Liver (tissue), 8 donors: ENCODE measurements at regions not wholly inside any gene's neighbourhood (a gene's known extent, or its start where the extent isn't known, plus 50 kb on each side); places are given as distances from the start of the nearest gene placed in this dataset.
"Not testable (repeated sequence)": the region's sequence is repeated elsewhere in the genome, so short reads cannot be mapped to it uniquely, and the experiment has no call there.

Source experiments
- DNase-seq: peaks from one replicate; pipeline ENCODE4 v3.0.0-alpha.2; 2017; ENCODE audit warnings: low spot score
- H3K27ac ChIP-seq, 2 donors: one replicate each; pipeline ENCODE4 v1.7.0; 2013; ENCODE audit warnings: inconsistent platforms in 2 of 2, low read length in 2 of 2, control low read depth in 1 of 2, low read depth in 1 of 2, mild to moderate bottlenecking in 1 of 2
- H3K27me3 ChIP-seq, 4 donors: one replicate each; pipeline versions ENCODE4 v1.6.1 to v1.7.0; 2013; ENCODE audit warnings: low read length in 3 of 4, inconsistent platforms in 1 of 4, mild to moderate bottlenecking in 1 of 4, moderate library complexity in 1 of 4; ENCODE audit not compliant: control insufficient read depth in 4 of 4, insufficient read depth in 4 of 4
- H3K36me3 ChIP-seq, 4 donors: one replicate each; pipeline versions ENCODE4 v1.6.1 to v1.7.0; 2013; ENCODE audit warnings: low read length in 3 of 4, mild to moderate bottlenecking in 3 of 4, low read depth in 1 of 4, moderate library complexity in 1 of 4; ENCODE audit not compliant: control insufficient read depth in 4 of 4, insufficient read depth in 3 of 4
- H3K4me1 ChIP-seq, 4 donors: one replicate each; pipeline versions ENCODE4 v1.6.1 to v1.7.0; 2013; ENCODE audit warnings: low read length in 3 of 4, mild to moderate bottlenecking in 3 of 4, moderate library complexity in 1 of 4; ENCODE audit not compliant: control insufficient read depth in 4 of 4, insufficient read depth in 4 of 4
- H3K4me3 ChIP-seq, 3 donors: one replicate each; pipeline versions ENCODE4 v1.6.1 to v1.7.0; 2013; ENCODE audit warnings: low read length in 3 of 3, control low read depth in 1 of 3, low read depth in 1 of 3, mild to moderate bottlenecking in 1 of 3
- H3K9ac ChIP-seq, 2 donors: one replicate each; pipeline ENCODE4 v1.7.0; 2013; ENCODE audit warnings: low read length in 2 of 2, mild to moderate bottlenecking in 2 of 2, moderate library complexity in 2 of 2, control low read depth in 1 of 2, low read depth in 1 of 2
- H3K9me3 ChIP-seq, 4 donors: one replicate each; pipeline versions ENCODE4 v1.6.1 to v1.7.0; 2013; ENCODE audit warnings: low read length in 3 of 4; ENCODE audit not compliant: control insufficient read depth in 4 of 4
- EGR1 ChIP-seq, 2 donors: IDR thresholded peaks; 2 replicates each; pipeline ENCODE4 v1.6.1; 2016 to 2018; ENCODE audit warnings: antibody characterized with exemption in 2 of 2, low read depth in 2 of 2
- FOXA1 ChIP-seq: IDR thresholded peaks from 2 replicates; pipeline ENCODE4 v1.6.1; 2016; ENCODE audit warnings: antibody characterized with exemption
- FOXA2 ChIP-seq: IDR thresholded peaks from 2 replicates; pipeline ENCODE4 v1.6.1; 2016; ENCODE audit warnings: antibody characterized with exemption
- GABPA ChIP-seq, 2 donors: IDR thresholded peaks in 1 of 2; conservative IDR thresholded peaks in 1 of 2; 2 replicates each; pipeline ENCODE4 v1.6.1; 2016; ENCODE audit warnings: antibody characterized with exemption in 2 of 2, mild to moderate bottlenecking in 1 of 2, moderate library complexity in 1 of 2
- HNF4A ChIP-seq, 2 donors: conservative IDR thresholded peaks; 2 replicates each; pipeline ENCODE4 v1.6.1; 2016; ENCODE audit warnings: antibody characterized with exemption in 2 of 2, mild to moderate bottlenecking in 2 of 2
- HNF4G ChIP-seq: IDR thresholded peaks from 2 replicates; pipeline ENCODE4 v1.6.1; 2016; ENCODE audit warnings: antibody characterized with exemption
- JUND ChIP-seq, 2 donors: IDR thresholded peaks; 2 replicates each; pipeline ENCODE4 v1.6.1; 2016; ENCODE audit warnings: antibody characterized with exemption in 2 of 2
- NR2F2 ChIP-seq: IDR thresholded peaks from 2 replicates; pipeline ENCODE4 v1.6.1; 2016; ENCODE audit warnings: antibody characterized with exemption
- RAD21 ChIP-seq, 2 donors: IDR thresholded peaks; 2 replicates each; pipeline ENCODE4 v1.6.1; 2016; ENCODE audit warnings: antibody characterized with exemption in 2 of 2, mild to moderate bottlenecking in 2 of 2
- RXRA ChIP-seq, 2 donors: IDR thresholded peaks; 2 replicates each; pipeline ENCODE4 v1.6.1; 2017 to 2018; ENCODE audit warnings: antibody characterized with exemption in 2 of 2, mild to moderate bottlenecking in 1 of 2
- SP1 ChIP-seq: IDR thresholded peaks from 2 replicates; pipeline ENCODE4 v1.6.1; 2018; ENCODE audit warnings: antibody characterized with exemption, mild to moderate bottlenecking
- TAF1 ChIP-seq: conservative IDR thresholded peaks from 2 replicates; pipeline ENCODE4 v1.6.1; 2016; ENCODE audit warnings: antibody characterized with exemption, mild to moderate bottlenecking
- YY1 ChIP-seq: IDR thresholded peaks from 2 replicates; pipeline ENCODE4 v1.6.1; 2016; ENCODE audit warnings: antibody characterized with exemption, mild to moderate bottlenecking
- WGBS: extraction: QIAGEN DNeasy Blood & Tissue Kit; methylation state at CpG from one replicate; pipeline ENCODE4 v1.1.7; 2013; 5-methylcytosine and 5-hydroxymethylcytosine counted together
- TF ChIP-seq, protein P1 (sequence below): IDR thresholded peaks from 2 replicates; pipeline ENCODE4 v1.6.1; 2016; ENCODE audit warnings: antibody characterized with exemption
- TF ChIP-seq, protein P2 (sequence below): IDR thresholded peaks from 2 replicates; pipeline ENCODE4 v1.6.1; 2016; ENCODE audit warnings: antibody characterized with exemption
- TF ChIP-seq, protein P3 (sequence below): fragments of 150-350 bp; IDR thresholded peaks from 2 replicates; pipeline ENCODE4 v1.5.1; 2017; ENCODE audit warnings: improper control_type of control experiment, low read depth, low read length; ENCODE audit not compliant: missing input control
- TF ChIP-seq, protein P4 (sequence below): IDR thresholded peaks from 2 replicates; pipeline ENCODE4 v1.6.1; 2016; ENCODE audit warnings: antibody characterized with exemption
- TF ChIP-seq, protein P5 (sequence below): IDR thresholded peaks from 2 replicates; pipeline ENCODE4 v1.6.1; 2016; ENCODE audit warnings: antibody characterized with exemption, mild to moderate bottlenecking
- donor health status: healthy.
- donor health status: healthy.
- donor health status: healthy.
- donor health status: healthy.
- donor health status: healthy.

DNA sequence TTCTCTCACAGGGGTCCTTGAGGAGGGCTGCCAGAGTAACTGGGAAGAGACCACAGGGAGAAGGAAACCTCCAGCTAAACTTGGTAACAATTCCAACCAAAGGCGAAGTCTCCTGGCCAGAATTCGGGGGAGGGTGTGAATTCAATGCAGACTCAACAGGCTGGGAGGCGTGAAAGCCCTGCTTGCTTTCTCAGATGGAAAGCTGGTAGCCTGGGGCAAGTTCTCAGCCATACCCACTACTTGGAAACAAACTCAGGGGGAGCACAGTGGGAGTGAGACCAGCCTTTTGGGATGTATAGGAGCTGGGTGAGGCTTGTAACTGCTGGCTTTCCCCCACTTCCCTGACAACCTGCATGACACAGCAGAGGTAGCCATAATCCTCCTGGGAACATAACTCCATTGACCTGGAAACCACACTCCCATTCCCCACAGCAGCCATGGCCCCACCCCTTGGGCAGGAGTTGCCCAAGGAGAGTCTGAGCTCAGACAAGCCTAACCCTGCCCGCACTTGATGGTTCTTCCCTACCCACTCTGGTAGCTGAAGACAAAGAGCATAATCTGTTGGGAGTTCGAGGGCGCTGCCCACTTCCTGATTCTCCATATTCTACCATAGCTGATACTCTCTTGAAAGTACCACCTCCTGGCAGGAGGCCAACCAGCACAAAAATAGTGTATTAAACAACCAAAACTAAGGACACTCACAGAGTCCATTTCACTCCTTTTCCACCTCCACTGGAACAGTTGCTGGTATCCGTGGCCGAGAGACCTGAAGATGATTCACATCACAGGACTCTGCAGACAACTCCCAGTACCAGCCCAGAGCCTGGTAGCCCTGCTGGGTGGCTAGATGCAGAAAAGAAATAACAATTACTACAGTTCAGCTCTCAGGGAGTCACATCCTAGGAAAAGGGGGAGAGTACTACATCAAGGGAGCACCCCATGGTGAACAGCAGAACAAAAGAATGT, 123.8 kb downstream of the FAM170A start:
- no peaks in the 10 kb centered on the region for H3K36me3 ChIP-seq
- no peak for DNase-seq
- H3K27ac ChIP-seq: no peak overlapping the region
- H3K9ac ChIP-seq: no peak overlapping the region
- 89% methylated on average over 8 of the region's 8 CpGs for WGBS
- TF ChIP-seq JUND (IDR thresholded peaks at IDR 0.05): no peak
- TF ChIP-seq, protein P1, sequence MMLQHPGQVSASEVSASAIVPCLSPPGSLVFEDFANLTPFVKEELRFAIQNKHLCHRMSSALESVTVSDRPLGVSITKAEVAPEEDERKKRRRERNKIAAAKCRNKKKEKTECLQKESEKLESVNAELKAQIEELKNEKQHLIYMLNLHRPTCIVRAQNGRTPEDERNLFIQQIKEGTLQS: no peak
- TF ChIP-seq HNF4A (conservative IDR thresholded peaks at IDR 0.05): no peak
- TF ChIP-seq FOXA2: no peak
- TF ChIP-seq, protein P2, sequence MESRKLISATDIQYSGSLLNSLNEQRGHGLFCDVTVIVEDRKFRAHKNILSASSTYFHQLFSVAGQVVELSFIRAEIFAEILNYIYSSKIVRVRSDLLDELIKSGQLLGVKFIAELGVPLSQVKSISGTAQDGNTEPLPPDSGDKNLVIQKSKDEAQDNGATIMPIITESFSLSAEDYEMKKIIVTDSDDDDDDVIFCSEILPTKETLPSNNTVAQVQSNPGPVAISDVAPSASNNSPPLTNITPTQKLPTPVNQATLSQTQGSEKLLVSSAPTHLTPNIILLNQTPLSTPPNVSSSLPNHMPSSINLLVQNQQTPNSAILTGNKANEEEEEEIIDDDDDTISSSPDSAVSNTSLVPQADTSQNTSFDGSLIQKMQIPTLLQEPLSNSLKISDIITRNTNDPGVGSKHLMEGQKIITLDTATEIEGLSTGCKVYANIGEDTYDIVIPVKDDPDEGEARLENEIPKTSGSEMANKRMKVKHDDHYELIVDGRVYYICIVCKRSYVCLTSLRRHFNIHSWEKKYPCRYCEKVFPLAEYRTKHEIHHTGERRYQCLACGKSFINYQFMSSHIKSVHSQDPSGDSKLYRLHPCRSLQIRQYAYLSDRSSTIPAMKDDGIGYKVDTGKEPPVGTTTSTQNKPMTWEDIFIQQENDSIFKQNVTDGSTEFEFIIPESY: no peak
- TF ChIP-seq, protein P3, sequence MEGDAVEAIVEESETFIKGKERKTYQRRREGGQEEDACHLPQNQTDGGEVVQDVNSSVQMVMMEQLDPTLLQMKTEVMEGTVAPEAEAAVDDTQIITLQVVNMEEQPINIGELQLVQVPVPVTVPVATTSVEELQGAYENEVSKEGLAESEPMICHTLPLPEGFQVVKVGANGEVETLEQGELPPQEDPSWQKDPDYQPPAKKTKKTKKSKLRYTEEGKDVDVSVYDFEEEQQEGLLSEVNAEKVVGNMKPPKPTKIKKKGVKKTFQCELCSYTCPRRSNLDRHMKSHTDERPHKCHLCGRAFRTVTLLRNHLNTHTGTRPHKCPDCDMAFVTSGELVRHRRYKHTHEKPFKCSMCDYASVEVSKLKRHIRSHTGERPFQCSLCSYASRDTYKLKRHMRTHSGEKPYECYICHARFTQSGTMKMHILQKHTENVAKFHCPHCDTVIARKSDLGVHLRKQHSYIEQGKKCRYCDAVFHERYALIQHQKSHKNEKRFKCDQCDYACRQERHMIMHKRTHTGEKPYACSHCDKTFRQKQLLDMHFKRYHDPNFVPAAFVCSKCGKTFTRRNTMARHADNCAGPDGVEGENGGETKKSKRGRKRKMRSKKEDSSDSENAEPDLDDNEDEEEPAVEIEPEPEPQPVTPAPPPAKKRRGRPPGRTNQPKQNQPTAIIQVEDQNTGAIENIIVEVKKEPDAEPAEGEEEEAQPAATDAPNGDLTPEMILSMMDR: no peak
- no peak for TF ChIP-seq SP1
- no peak for TF ChIP-seq TAF1
- TF ChIP-seq GABPA (IDR thresholded peaks at IDR 0.05 in 1 of 2, conservative IDR thresholded peaks at IDR 0.05 in 1 of 2): no peak
- TF ChIP-seq NR2F2: no peak
- no peak for TF ChIP-seq FOXA1
- no peak for TF ChIP-seq EGR1 (IDR thresholded peaks at IDR 0.05; ENCODE audit: low read depth in 2 of 2)
- no peak for TF ChIP-seq RAD21 (IDR thresholded peaks at IDR 0.05)
- TF ChIP-seq YY1: no peak
- no peak for TF ChIP-seq HNF4G
- TF ChIP-seq, protein P4, sequence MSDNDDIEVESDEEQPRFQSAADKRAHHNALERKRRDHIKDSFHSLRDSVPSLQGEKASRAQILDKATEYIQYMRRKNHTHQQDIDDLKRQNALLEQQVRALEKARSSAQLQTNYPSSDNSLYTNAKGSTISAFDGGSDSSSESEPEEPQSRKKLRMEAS: no peak
- TF ChIP-seq, protein P5, sequence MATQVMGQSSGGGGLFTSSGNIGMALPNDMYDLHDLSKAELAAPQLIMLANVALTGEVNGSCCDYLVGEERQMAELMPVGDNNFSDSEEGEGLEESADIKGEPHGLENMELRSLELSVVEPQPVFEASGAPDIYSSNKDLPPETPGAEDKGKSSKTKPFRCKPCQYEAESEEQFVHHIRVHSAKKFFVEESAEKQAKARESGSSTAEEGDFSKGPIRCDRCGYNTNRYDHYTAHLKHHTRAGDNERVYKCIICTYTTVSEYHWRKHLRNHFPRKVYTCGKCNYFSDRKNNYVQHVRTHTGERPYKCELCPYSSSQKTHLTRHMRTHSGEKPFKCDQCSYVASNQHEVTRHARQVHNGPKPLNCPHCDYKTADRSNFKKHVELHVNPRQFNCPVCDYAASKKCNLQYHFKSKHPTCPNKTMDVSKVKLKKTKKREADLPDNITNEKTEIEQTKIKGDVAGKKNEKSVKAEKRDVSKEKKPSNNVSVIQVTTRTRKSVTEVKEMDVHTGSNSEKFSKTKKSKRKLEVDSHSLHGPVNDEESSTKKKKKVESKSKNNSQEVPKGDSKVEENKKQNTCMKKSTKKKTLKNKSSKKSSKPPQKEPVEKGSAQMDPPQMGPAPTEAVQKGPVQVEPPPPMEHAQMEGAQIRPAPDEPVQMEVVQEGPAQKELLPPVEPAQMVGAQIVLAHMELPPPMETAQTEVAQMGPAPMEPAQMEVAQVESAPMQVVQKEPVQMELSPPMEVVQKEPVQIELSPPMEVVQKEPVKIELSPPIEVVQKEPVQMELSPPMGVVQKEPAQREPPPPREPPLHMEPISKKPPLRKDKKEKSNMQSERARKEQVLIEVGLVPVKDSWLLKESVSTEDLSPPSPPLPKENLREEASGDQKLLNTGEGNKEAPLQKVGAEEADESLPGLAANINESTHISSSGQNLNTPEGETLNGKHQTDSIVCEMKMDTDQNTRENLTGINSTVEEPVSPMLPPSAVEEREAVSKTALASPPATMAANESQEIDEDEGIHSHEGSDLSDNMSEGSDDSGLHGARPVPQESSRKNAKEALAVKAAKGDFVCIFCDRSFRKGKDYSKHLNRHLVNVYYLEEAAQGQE: no peak
- no peak for TF ChIP-seq RXRA (IDR thresholded peaks at IDR 0.05)
- no peaks in the 10 kb centered on the region for H3K4me1 ChIP-seq
- H3K4me3 ChIP-seq: no peak overlapping the region
- no peaks in the 10 kb centered on the region for H3K9me3 ChIP-seq
- H3K27me3 ChIP-seq: no peaks in the 10 kb centered on the region

DNA sequence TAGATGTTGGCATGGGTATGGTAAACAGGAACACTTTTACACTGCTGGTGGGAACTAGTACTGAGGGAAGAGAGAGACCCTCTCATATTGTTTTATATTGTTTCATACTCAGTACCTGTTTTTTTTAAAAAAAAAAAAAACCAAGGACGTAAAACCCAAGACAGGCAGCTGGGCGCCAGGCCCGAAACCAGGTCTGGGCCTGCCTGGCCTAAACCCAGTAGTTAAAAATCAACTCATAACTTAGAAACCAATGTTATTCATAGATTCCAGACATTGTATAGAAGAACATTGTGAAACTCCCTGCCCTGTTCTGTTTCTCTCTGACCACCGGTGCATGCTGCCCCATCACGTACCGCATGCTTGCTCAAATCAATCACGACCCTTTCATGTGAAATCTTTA, 125.5 kb downstream of the FAM170A start:
- not testable (repeated sequence) for H3K27ac ChIP-seq
- 90% methylated on average over 7 of the region's 7 CpGs for WGBS

More for the DNA sequence above, 125.5 kb downstream of the FAM170A start:
- H3K9me3 ChIP-seq, H3K4me1 ChIP-seq, H3K27me3 ChIP-seq, H3K4me3 ChIP-seq, H3K9ac ChIP-seq, DNase-seq, H3K36me3 ChIP-seq: not testable (repeated sequence)
